ENCODE measurements at regions not wholly inside any gene's neighbourhood (a gene's known extent, or its start where the extent isn't known, plus 50 kb on each side); places are given as distances from the start of the nearest gene placed in this dataset.
"Not testable (repeated sequence)": the region's sequence is repeated elsewhere in the genome, so short reads cannot be mapped to it uniquely, and the experiment has no call there.

DNA sequence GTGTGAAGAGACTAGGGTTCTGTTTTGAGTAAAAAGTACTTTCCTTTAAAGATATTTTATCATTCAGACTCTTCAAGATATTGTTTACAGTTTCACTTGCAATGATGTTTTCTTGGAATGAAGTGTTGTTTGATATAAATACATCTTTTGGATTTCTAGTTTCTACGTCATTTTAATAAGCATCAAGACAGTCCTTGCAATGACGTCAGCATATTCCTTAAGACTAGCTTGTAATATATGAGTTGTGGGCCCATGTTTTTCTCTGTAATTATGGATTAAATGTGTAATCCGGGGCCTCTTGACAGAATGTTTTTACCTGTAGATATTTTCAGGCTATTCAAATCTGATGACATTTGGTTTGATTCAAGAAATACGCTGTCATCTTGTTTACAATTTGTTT is 66.1 kb downstream of the RBMX2 start:
- no peak for DNase-seq

DNA sequence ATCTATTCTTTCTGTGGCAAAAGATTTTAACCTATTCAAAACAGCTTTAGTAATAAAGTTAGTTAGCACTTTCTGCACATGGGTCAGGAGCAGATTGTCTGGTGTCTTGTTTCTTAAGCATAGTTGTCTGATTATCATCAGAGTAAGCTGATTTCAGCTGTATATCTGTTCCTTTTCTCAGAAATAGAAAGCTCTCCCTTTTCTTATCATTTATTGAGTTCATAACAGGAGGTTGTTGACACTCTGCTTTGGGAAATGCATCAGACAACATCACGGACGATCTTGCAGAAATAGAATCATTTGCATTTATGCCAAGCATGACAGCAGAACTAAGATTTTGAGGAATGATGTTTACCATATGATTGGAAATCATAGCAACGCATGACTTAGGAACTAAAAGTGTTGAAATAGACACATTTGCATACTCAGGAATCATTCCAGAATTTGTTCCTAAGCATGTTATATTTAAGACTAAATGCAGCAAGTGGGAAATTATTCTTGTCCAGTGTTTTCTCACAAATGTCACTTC is 66.7 kb downstream of the RBMX2 start:
- DNase-seq = no peak

DNA sequence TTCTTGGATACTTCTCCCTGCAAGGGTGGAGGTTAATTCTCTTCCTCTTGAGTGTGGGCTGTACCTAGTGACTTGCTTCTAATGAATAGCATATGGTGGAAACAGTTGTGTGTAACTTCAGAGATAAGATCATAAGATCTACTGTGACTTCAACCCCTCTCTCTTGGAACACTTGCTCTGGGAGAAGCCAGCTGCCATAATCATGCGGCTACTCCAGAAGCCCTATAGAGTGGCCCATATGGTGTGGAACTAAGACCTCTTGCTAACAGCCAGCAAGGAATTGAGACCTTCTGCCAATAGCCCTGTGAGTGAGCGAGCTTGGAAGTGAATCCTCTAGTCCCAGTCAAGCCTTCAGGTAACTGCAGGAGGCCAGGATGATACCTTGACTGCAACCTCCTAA is 81.1 kb downstream of the RBMX2 start:
- DNase-seq = no peak

DNA sequence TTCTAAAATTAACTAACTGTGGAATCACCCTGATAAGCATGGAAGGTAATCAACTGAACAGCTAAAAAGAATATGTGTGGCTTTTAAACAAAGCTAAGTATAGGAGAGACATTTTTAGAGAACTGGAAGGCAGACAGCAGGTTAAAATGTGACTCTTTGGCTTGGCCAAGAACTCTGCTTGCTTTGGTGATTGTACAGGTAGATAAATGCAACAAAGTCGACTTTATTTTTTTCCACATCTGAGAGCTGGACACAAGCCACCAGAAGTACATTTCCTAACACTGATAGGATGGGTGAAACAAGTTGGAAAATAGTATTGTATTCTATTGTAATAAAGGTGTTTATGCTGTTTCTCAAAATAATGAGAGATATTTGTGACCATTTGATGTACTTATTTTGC is 84.1 kb downstream of the RBMX2 start:
- no peak for DNase-seq

DNA sequence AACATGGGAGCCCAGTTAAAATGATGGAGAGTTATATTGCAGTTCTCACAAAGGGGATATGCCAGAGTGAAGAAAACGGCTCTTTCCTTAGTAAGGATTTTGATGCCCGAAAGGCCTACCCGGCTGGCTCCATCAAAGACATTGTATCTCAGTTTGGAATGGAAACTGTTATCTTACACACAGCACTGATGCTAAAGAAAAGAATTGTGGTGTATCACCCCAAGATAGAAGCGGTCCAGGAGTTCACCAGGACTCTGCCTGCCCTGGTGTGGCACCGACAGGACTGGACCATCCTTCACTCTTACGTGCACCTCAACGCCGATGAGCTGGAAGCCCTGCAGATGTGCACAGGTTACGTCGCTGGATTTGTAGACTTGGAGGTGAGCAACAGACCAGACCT is 93.7 kb downstream of the RBMX2 start:
- DNase-seq = not testable (repeated sequence)

DNA sequence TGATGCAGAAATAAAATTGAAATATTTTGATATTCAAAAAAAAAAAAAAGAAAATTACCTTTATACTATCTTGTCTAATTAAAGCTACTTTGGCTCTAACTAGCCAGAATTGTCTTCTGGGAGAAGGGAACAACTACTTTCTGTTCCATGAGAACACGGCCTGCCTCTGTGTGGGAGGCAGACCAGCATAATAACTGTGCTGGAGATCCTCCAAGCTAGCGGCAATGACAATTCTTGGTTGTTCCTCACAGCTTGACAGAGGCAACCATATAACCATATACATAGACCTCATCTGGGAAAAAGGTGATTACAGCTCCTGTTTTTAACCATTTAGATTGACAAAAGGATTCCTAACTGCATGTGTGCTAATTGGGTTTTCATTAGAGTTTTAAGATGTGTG is 95.7 kb downstream of the RBMX2 start:
- DNase-seq = no peak

DNA sequence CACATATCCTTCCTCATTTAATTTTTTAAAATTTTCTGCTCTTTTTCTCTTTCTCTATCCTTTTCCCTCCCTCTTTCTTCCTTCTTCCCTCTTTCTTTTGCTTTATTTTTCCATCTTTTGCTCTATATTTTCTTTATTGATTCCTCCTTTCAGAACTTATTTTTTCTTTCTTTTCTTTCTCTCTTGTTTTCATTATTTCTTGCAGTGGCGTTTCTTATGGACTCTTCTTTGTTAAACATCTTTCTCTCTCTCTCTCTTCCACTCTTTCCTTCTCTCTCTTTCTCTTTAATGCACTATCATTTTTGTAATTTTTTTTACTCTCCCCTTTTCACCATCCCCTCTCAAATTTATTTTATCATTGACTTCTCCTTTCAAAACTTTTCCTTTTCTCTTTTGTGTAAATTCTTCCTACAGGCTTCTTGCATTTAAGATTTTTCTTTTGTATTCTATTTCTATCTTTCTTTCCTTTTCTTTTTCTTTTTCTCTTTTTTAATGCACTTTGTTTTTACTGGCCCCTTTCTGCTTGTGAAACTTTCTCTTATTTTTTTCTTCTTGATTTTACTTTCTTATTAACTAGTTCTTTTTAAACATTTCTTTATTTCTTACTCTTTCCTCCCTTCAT is 97.0 kb downstream of the RBMX2 start:
- no peak for DNase-seq

DNA sequence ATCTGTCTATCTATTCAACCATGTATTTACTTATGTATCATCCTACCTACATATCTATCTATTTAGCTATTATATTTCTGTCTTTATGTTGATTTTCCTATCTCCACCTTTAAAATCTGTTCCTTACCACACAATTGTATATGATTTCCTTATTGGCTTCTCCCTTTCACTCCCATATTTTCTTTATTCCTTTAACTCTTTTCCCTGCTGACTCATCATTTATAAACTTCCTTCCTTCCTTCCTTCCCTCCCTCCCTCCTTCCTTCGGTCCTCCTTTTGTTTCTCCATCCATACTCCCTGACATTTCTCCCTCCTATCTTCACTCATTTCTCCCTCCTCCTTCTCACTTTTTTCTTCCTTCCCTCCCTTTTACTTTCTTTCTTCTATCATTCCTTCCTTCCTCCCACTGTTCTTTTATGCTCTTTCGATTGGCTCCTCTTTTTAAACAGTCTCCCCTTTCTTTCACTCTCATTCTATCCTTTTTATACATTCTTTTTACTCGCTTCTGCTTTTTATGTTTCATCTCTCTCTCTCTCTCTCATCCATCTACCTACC is 100.3 kb downstream of the RBMX2 start:
- no peak for DNase-seq

DNA sequence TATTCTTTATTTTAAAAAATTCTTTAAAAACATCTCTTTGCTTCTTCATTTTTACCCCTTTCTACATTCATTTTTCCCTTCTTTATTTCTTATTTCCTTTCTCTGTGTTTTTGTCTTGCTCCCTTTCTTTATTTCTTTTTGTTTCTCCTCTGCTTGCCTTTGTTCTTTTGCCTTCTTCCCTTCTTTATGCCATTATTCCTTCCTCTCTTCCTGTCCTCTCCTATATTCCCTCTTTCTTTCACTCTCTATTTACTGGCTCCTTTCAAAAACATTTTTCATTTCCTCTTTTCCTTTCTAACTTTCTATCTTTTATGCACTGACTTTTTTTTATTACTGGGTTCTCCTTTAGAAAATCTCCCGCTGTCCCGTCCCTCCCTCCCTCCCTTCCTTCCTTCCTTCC is 102.2 kb downstream of the RBMX2 start:
- no peak for DNase-seq

DNA sequence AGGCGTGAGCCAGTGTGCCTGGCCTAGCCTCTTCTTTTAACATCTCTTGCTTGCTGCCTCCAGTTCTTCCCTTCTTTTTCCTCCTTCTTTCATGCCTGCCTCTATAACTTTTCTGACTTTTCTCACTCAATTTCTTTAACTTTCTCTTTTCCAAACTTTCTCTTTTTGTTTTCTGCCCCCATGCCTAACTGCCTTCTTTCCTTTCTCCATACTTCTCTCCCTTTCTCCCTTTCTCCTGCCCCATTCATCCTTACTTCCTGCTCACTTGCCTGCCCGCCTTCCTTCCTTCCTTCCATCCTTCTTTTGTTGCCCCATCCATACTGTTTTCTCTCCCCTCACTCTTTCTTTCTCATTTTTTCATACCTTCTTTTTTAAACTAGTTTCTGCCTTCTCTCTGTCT is 105.2 kb downstream of the RBMX2 start:
- DNase-seq = no peak

DNA sequence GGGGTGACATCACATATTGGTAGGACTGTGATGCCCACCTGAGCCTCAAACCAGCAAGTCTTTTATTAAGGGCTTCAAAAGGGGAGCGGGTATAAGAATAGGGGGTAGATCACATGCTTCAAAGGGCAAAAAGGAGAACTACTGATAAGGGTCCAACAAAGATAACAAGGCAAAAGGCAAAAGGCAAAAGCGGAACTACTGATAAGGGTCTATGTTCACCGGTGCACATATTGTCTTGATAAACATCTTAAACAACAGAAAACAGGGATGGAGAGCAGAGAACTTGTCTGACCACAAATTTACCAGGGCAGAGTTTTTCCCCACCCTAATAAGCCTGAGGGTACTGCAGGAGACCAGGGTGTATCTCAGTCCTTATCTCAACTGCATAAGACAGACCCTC is 110.7 kb downstream of the RBMX2 start:
- not testable (repeated sequence) for DNase-seq

DNA sequence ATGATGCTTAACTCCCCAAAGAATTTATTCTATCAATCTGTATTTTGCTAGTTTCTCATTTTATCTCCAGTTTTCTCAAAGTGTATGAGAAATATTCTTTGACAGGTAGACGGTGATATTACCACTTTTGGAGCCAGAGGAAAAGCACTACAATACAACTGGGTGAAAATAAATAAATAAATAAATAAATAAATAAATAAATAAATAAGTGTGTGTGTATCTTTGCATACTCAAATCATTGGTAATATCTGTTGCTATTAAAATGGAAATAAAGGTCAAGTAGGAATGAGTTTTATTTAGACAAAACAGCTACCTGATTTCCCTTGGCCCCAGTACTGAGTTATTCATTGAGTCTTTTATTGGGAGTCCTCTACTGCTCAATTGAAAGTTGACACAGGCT is 114.3 kb downstream of the RBMX2 start:
- DNase-seq = no peak

DNA sequence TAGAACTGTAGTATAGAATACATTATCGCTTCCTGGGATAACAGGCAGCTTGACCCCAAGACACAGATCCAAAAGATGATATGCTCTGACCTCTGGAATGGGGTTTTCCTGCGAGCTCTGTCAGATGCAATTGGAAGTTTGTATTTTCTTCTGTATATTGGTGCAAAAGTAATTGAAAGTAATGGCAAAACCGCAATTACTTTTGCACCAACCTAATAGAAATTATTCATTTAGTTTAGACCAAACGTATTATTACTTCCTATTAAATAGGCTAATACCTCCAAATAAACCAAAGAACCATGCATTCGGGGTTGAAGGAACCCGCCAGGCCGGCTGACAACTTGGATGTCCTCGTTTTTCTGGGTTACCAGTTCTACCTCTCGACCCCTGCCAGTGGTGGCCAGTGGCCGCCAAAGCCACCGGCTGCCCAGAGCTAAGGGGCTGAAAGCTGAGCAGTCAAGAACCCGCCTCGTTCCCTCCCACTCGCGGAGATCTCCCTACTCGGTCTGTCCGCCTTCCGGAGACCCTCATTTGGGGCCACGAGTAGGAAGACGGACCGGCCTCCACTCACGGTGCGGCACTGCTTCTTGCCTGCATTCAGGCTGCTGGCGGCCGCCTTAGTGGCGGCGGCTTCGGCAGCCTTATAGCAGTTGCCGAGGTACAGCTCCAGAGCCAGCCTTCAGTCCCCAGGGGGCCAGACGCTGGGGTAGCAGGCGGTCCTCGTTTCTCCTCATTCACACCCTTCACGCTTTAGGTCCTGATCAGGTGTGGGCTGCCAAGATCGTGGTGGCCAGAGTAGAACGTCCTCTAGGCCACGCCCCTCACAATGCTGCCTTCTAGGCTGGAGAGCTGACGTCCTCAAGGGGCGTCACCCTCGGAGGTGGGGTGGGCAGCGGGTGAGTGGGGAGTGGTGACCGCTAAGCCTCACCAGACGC is 121.9 kb downstream of the RBMX2 start:
- DNase-seq = peak; percentile 26

DNA sequence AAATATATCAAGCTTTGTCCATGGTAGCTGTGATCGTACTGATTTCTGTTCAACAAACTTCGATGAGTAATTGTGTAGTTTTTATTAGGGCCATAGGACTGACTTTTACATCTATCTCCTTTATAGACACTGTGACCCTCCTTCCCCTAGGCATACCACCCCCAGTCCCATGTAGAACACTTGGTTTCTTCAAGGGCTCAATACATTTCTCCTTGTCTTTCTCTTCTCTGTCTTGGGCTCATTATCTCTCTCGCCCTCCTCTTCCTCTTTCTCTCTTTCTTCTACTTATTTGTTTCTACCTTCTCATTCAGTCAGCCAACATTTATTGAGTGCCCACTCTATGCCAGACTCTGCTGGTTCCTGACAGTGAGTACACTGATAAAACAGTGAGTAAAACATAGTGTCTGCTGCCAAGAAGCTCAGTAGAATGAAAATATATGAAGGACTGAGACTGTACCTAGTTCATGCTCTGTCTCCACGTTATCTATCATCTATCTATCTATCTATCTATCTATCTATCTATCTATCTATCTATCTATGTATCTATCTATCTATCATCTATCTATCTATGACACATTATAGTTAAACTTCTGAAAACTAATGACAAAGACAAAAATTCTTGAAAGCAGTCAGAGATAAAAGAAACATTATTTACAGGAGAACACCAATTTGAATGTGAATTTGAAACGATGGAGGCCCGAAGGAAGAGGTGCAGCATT is 122.8 kb downstream of the RBMX2 start:
- no peak for DNase-seq

DNA sequence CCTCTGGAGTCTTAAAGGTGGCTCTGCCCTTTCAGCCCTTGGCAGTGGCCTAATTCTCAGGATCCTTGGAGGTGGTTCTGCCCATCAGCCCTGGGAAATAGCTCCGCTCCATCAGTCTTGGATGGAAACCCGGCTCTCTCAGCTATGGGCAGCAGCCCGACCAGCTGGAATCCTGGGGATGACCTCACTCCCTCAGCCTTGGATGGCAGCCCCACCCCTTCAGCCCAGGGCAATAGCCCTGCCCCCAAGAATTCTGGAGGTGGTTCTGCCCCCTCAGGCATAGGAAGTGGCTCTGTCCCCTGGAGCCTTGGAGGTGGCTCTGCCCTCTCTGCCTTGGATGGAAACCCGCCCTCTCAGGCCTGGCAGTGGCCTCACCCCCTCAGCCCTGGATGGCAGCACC is 127.7 kb downstream of the RBMX2 start:
- no peak for DNase-seq

DNA sequence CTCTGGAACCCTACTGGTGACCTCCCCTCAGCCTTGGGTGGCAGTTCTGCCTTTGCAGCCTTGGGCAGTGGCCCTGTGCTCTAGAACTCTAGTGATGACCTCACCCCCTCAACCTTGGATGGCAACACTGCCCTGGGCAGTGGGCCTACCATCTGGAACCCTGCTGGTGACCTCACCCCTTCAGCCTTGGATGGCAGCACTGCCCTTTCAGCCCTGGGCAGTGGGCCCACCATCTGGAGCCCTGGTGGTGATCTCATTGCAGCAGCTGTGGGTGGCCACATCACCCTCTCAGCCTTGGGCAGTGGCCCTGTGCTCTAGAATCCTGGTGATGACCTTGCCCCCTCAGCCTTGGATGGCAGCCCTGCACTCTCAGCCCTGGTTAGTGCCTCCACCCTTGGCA is 129.3 kb downstream of the RBMX2 start:
- no peak for DNase-seq

DNA sequence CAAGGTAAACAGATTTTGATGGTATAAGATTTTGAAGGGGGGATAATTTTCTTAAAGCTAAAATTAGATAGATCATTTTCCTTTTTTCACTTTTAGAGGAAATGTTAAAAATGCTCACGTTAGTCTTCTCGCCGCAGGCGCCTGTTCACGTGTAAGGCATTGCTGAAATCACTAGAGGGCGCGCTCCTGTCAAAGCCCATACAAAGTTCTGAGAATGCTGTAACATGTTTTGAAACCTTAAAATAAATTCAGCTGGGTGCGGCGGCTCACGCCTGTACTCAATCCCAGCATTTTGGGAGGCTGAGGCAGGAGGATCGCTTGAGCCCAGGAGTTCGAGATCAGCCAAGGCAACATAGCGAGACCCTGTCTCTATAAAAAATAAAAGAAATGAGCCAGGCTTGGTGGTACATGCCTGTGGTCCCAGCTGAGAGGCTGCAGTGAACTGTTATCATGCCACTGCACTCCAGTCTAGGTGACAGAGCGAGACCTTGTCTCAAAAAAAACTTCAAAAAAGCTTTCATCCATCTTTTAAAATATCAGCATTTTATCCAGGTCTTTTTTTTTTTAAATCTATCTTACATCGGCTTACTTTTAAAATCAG is 138.0 kb downstream of the RBMX2 start:
- peak; percentile 10 for DNase-seq

DNA sequence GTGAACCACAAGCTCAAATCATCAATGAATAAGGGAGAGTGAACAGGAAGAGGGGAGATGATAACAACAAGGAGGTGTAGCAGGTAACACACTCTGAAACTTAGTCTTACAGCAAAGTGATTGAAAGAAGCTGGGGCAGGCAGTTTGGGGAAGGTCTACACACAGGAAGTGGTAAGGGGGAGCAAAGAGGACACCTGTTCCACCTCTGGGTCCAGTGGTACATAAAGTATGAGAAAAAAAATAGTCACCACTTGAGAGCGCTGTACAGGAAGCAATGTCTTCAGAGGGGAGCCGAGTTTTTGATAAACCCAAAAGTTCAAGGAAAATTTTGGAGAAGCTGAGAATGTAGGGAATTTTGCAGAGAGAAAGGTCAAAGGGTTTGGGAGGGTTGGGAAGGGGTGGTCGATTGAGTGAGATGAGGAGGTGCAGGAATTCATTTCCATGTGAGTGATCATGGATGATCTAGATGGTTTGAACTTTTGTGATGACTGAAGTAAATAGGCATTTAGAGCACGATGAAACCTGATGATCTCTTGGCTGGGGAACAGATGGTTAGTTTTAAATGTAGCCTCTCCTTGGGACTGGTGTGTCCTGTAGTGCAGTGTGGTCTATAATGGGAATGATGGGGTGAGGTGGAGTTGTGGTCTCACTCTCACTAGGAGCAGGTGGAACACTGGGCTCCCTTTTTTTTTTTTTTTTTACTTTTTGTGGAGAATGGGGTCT is 142.0 kb downstream of the RBMX2 start:
- DNase-seq = no peak

DNA sequence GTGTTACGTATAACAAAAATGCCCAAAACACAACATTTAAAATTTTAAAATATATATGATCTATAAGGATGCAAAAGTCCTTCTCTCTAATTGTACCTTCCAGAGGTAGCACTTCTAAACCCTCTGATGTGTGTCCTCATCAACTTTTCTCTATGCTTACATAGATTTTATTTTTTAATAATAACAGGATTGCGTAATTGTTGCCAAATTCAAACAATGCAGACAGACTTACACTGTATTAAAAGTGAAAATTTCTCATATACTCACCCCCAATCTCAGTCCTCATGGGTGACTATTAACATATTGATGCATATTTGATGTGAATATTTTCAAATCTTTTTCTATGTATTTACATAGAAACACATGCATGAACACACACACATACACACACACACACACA is 144.0 kb downstream of the RBMX2 start:
- DNase-seq = no peak

DNA sequence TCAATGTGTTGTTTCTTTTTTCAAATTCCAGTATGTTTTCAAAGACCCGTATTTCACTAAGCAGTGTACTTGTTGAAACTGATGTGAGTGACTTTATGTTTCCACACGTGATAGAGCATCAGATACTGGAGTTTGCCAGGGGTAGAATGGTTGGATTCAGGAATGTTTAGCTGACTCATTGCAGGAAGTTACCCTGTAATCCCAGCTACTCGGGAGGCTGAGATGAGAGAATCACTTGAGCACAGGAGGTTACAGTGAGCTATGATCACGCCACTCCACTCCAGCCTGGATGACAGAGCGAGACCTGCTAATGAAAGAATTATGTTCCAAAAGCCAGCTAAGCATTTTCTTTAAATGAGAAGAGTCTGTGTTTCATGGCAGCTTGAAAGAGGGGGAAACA is 147.6 kb downstream of the RBMX2 start:
- not testable (repeated sequence) for DNase-seq

DNA sequence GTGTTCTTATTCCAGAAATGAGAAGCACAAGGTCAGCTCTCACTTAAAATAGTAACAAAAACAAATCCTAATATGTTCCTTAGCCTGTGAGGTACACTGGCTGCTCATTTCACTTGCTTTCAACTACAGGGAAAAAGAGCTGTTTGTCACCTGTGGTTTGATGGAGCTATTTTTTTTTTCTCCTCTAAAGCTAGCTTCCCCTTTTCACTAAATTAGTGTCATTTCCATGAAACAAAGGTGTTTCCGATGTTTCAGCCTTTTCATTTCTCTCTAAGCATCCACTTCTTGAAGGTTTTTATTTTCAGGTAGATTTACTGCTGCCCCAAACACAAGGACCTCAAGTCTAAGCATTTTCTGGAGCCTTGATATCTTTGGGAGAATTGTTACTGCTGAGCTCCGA is 148.6 kb downstream of the RBMX2 start:
- no peak for DNase-seq

DNA sequence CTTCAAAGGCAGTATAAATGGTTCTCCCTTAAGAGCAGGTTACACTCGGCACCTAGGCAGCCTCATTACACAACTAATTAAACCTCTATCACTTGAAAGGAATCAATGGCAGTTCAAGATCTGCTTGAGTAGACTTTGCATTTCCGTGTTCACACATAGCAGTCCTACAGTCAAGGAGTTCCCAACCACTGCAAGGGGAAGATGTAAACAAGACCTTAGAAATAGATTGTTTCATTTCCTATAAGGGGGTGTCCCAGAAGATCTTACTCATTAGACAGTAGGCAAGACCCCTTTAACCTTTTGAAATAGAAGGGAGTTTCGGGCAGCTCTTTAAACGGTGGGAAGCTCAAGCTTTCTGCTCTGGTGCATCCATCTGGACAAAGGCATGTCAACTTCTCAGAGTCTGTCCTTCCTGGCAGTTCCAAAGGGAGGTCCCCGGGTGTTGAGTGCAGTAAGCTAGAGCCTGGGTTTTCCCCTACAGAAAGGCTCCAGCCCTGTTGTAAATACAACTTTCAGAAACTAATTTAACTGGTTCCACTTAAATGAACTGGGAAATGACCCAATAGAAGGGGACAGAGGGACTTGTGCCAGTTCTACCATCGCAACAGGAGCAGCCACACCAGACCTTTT is 150.8 kb downstream of the RBMX2 start:
- no peak for DNase-seq
